GM12873 (cell line): ENCODE measurements at regions not wholly inside any gene's neighbourhood (a gene's known extent, or its start where the extent isn't known, plus 50 kb on each side); places are given as distances from the start of the nearest gene placed in this dataset.

Experiments
- TF ChIP-seq, protein P1 (sequence below): IDR thresholded peaks from 2 replicates; pipeline ENCODE4 v1.5.1; 2012; ENCODE audit warnings: low read depth, mild to moderate bottlenecking, moderate library complexity, low read length, control low read depth; ENCODE audit not compliant: insufficient read depth; ENCODE audit errors: missing control alignments

DNA sequence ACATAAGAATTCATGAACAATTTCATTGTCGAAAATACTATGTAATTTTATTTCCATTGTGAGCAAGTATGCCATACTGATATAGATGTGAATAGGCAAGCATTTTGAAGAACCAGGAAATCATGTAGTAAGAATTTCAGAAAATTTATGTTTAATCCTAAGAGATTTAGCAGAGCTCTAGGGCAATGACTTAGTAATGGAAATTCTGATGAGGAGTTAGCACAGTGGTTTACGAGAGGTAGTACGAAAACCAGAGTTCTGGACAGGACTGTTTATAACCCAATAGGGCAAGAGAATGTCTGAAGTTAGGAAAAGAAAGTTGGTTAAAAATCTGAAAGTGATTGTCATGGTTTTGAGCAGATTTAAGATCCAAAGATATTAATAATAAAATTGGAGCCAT is 439.6 kb upstream of the DEPDC1 start:
- TF ChIP-seq, protein P1, sequence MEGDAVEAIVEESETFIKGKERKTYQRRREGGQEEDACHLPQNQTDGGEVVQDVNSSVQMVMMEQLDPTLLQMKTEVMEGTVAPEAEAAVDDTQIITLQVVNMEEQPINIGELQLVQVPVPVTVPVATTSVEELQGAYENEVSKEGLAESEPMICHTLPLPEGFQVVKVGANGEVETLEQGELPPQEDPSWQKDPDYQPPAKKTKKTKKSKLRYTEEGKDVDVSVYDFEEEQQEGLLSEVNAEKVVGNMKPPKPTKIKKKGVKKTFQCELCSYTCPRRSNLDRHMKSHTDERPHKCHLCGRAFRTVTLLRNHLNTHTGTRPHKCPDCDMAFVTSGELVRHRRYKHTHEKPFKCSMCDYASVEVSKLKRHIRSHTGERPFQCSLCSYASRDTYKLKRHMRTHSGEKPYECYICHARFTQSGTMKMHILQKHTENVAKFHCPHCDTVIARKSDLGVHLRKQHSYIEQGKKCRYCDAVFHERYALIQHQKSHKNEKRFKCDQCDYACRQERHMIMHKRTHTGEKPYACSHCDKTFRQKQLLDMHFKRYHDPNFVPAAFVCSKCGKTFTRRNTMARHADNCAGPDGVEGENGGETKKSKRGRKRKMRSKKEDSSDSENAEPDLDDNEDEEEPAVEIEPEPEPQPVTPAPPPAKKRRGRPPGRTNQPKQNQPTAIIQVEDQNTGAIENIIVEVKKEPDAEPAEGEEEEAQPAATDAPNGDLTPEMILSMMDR = no peak

GRCh38 chr1:68938051-68938666 is 441.3 kb upstream of the DEPDC1 start:
- TF ChIP-seq, protein P1 = no peak

DNA sequence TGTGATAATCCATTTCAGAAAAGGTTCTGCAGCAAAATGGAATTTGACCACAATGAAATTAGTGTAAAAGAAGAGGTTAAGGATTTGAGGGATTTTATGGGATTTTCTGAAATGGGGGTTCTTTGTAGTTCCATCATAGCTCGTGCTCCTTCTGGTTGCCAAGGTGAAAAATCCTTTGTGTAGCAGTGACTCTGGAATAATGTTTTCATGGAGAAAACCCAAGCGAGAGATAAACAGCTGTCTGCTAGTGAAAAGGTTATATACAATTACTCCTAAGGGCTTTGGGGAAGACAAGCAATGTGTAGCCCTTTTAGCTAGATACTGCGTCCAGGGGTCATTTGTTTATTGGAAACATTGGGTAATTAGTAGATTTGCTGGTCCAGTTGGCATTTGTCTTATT is 453.2 kb upstream of the DEPDC1 start:
- TF ChIP-seq, protein P1 = no peak

GRCh38 chr1:68953311-68953710 is 456.4 kb upstream of the DEPDC1 start:
- TF ChIP-seq, protein P1 = no peak

- TF ChIP-seq, protein P1 = no peak
Measured at GRCh38 chr1:68954841-68955240, 458.0 kb upstream of the DEPDC1 start.

DNA sequence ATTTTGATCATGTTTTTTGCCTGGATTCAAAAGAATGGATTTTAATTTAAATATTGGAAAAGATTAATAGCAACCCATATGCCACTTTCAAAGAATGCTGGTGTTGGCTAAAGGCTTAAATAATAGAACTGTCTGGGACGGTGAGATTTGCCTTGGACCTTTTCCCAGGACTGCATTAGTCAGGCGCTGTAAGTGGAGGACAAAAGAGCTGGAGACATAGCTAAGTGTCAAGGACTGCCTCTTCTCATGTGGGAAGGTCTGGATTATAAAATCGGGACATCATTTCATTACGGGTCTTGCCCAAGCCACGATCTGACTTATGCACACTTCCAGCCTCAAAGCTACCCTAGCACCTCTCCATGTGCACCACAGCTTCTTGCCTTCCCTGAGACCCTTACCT is 458.5 kb upstream of the DEPDC1 start:
- TF ChIP-seq, protein P1 = no peak

GRCh38 chr1:68958958-68959357 is 462.1 kb upstream of the DEPDC1 start:
- TF ChIP-seq, protein P1 = no peak

GRCh38 chr1:68959461-68960030 is 462.7 kb upstream of the DEPDC1 start:
- TF ChIP-seq, protein P1 = no peak
